K562 (cell line): ENCODE measurements at regions not wholly inside any gene's neighbourhood (a gene's known extent, or its start where the extent isn't known, plus 50 kb on each side); places are given as distances from the start of the nearest gene placed in this dataset.

Experiments
- ATAC-seq: fragments of 200-7000 bp; cut with Tn5 transposase; 3 replicates; pipeline ENCODE4 v1.9.1; 2020; ENCODE audit warnings: moderate library complexity
- BruUV-seq: library from RNA; stranded (reverse); fragments of 400-500 nt; replicated peaks from 2 replicates; lab custom pipeline; 2021; lab: Mats Ljungman, UMichigan
- CTCF ChIA-PET: fragments of 300-600 bp; formaldehyde crosslinking; extraction: SDS; loops from one replicate; lab custom pipeline; 2021; ENCODE audit warnings: low intra/inter-chr PET ratio; lab: Yijun Ruan, JAX
- POLR2A ChIA-PET: fragments of 300-600, 350-650 bp; sonication (Branson Sonifier 250); formaldehyde crosslinking; extraction: SDS; loops from one replicate; lab custom pipeline; 2021; ENCODE audit warnings: antibody characterized with exemption, inconsistent platforms; lab: Yijun Ruan, JAX
- DNase-seq, 4 experiments: peaks; one replicate each; pipeline versions ENCODE4 v3.0.0 to v3.0.0-alpha.2; 2011 to 2018; ENCODE audit warnings: low spot score in 3 of 4, mixed read lengths in 3 of 4; ENCODE audit errors: extremely low read depth in 1 of 4
- FAIRE-seq: peaks from 2 replicates; lab custom pipeline; 2011; peaks lifted over from hg19 to GRCh38; lab: Jason Lieb, UNC
- H2AFZ ChIP-seq: 2 replicates; pipeline ENCODE4 v1.6.0; 2011; ENCODE audit warnings: low read depth, low read length, control low read depth, inconsistent platforms
- H3K27ac ChIP-seq: fragments of 200-600 bp; 3 replicates; pipeline ENCODE4 v1.8.0; 2011; ENCODE audit warnings: low read depth, mild to moderate bottlenecking, control low read depth, inconsistent platforms, low read length, moderate library complexity, mixed read lengths; ENCODE audit errors: extremely low read depth
- H3K27me3 ChIP-seq, 2 experiments: fragments of 300-600 bp in 1 of 2; 2 replicates in 1 of 2; 3 replicates in 1 of 2; pipeline versions ENCODE4 v1.6.0 to v1.8.0; 2011; ENCODE audit warnings: inconsistent platforms in 2 of 2, low read length in 2 of 2, mild to moderate bottlenecking in 1 of 2, mixed read lengths in 1 of 2, moderate library complexity in 1 of 2; ENCODE audit not compliant: control insufficient read depth in 2 of 2, insufficient read depth in 2 of 2
- H3K36me3 ChIP-seq: fragments of 300-600 bp; 3 replicates; pipeline ENCODE4 v1.8.0; 2011; ENCODE audit warnings: mild to moderate bottlenecking, low read length, inconsistent platforms; ENCODE audit not compliant: control insufficient read depth, insufficient read depth
- H3K4me1 ChIP-seq, 2 experiments: fragments of 200-600 bp in 1 of 2; replicated peaks in 1 of 2; 2 replicates in 1 of 2; 3 replicates in 1 of 2; pipeline versions ENCODE4 v1.5.1 to v1.8.0; 2011; ENCODE audit warnings: inconsistent platforms in 2 of 2, low read length in 2 of 2, mild to moderate bottlenecking in 1 of 2, mixed read lengths in 1 of 2, moderate library complexity in 1 of 2; ENCODE audit not compliant: control insufficient read depth in 2 of 2, insufficient read depth in 2 of 2
- H3K4me2 ChIP-seq: 2 replicates; pipeline ENCODE4 v1.6.1; 2011; ENCODE audit warnings: low read length, control low read depth, inconsistent platforms, mixed read lengths; ENCODE audit not compliant: insufficient read depth
- H3K4me3 ChIP-seq: fragments of 200-600 bp; sonication (generic), shearing (Covaris generic); 2 replicates; pipeline ENCODE4 v1.5.1; 2016; ENCODE audit warnings: control low read depth, inconsistent platforms
- H3K79me2 ChIP-seq: fragments of 200-600 bp; 3 replicates; pipeline ENCODE4 v1.8.0; 2011; ENCODE audit warnings: low read length, inconsistent platforms; ENCODE audit not compliant: control insufficient read depth, insufficient read depth
- H3K9ac ChIP-seq, 2 experiments: 2 replicates each; pipeline versions ENCODE4 v1.6.0 to v1.6.1; 2011; ENCODE audit warnings: low read depth in 2 of 2, low read length in 2 of 2, control low read depth in 1 of 2, inconsistent platforms in 1 of 2, mild to moderate bottlenecking in 1 of 2, mixed read lengths in 1 of 2; ENCODE audit not compliant: insufficient read depth in 1 of 2
- H3K9me1 ChIP-seq: one replicate; pipeline ENCODE4 v1.6.0; 2011; ENCODE audit warnings: inconsistent platforms, mild to moderate bottlenecking, low read length, moderate library complexity; ENCODE audit not compliant: control insufficient read depth, insufficient read depth
- H3K9me3 ChIP-seq: replicated peaks from 2 replicates; pipeline ENCODE4 v1.5.1; 2011; ENCODE audit warnings: low read depth, low read length, inconsistent platforms; ENCODE audit not compliant: control insufficient read depth, insufficient read depth
- H4K20me1 ChIP-seq: replicated peaks from 2 replicates; pipeline ENCODE4 v1.6.1; 2011; ENCODE audit warnings: low read length, inconsistent platforms, mixed read lengths; ENCODE audit not compliant: control insufficient read depth, insufficient read depth
- CTBP1 ChIP-seq: fragments of 450-650 bp; IDR thresholded peaks from 2 replicates; pipeline ENCODE4 v1.6.1; 2016; ENCODE audit warnings: borderline replicate concordance
- ILF3 ChIP-seq: fragments of 450-650 bp; IDR thresholded peaks from 2 replicates; pipeline ENCODE4 v1.6.1; 2018; ENCODE audit warnings: antibody characterized with exemption, mild to moderate bottlenecking, moderate library complexity, borderline replicate concordance
- KDM1A ChIP-seq, 2 experiments: fragments of 450-650 bp; IDR thresholded peaks; 2 replicates each; pipeline ENCODE4 v1.6.1; 2016; ENCODE audit warnings: mild to moderate bottlenecking in 2 of 2
- MAFG ChIP-seq: fragments of 450-650 bp; conservative IDR thresholded peaks from 2 replicates; pipeline ENCODE4 v1.6.1; 2016; ENCODE audit warnings: missing genetic modification characterization, missing compliant biosample characterization
- MTA2 ChIP-seq: fragments of 450-650 bp; IDR thresholded peaks from 2 replicates; pipeline ENCODE4 v1.6.1; 2016; ENCODE audit warnings: low read depth
- NCOA6 ChIP-seq: fragments of 450-650 bp; IDR thresholded peaks from 2 replicates; pipeline ENCODE4 v1.6.1; 2017; ENCODE audit warnings: mild to moderate bottlenecking
- NFIX ChIP-seq: fragments of 250-450 bp; sonication (Bioruptor Pico); IDR thresholded peaks from 2 replicates; pipeline ENCODE4 v1.4.0; 2020; ENCODE audit warnings: low read depth, mild to moderate bottlenecking, moderate library complexity
- SRSF9 ChIP-seq: fragments of 200-400 bp; formaldehyde crosslinking; IDR thresholded peaks from 2 replicates; pipeline ENCODE4 v1.6.1; 2017; ENCODE audit warnings: low read depth, low read length, borderline replicate concordance
- STAT5B ChIP-seq: fragments of 250-450 bp; sonication (Bioruptor Pico); IDR thresholded peaks from 2 replicates; pipeline ENCODE4 v1.8.0; 2021; ENCODE audit warnings: mild to moderate bottlenecking, inconsistent platforms
- TAF7 ChIP-seq: fragments of 450-650 bp; IDR thresholded peaks from 2 replicates; pipeline ENCODE4 v1.6.1; 2016; ENCODE audit warnings: missing genetic modification characterization, missing compliant biosample characterization
- TSC22D4 ChIP-seq: fragments of 450-650 bp; IDR thresholded peaks from 2 replicates; pipeline ENCODE4 v1.6.1; 2016; ENCODE audit warnings: missing genetic modification characterization, missing biosample characterization, control low read depth
- WHSC1 ChIP-seq: IDR thresholded peaks from one replicate; pipeline ENCODE4 v1.6.1; 2012; ENCODE audit warnings: low read length, control low read depth, inconsistent platforms
- YY1 ChIP-seq, 3 experiments: IDR thresholded peaks; 2 replicates each; pipeline ENCODE4 v1.6.1; 2011; ENCODE audit warnings: low read length in 2 of 3, mild to moderate bottlenecking in 2 of 3, moderate library complexity in 2 of 3, borderline replicate concordance in 1 of 3, control low read depth in 1 of 3, low read depth in 1 of 3; ENCODE audit not compliant: insufficient read depth in 3 of 3, insufficient replicate concordance in 2 of 3, control insufficient read depth in 1 of 3, insufficient read length in 1 of 3; ENCODE audit errors: extremely low read depth in 1 of 3
- ZC3H8 ChIP-seq: fragments of 450-650 bp; IDR thresholded peaks from 2 replicates; pipeline ENCODE4 v1.6.1; 2017
- WGBS: fragments of 100-300 bp; shearing (Covaris generic); methylation state at CpG from one replicate; pipeline ENCODE4 v1.1.6; 2016; ENCODE audit warnings: low coverage, mixed read lengths; ENCODE audit not compliant: insufficient coverage; ENCODE audit errors: missing lambda C conversion rate; 5-methylcytosine and 5-hydroxymethylcytosine counted together
- in situ Hi-C: fragments of 300-500 bp; cut with MboI; formaldehyde crosslinking; loops from 4 replicates; pipeline ENCODE4 v1.15.0; 2018; ENCODE audit warnings: inconsistent platforms, mixed read lengths
- intact Hi-C: fragments of 100-400 bp; cut with micrococcal nuclease; formaldehyde crosslinking; loops from 2 replicates; pipeline ENCODE4 v1.14.2; 2022
- TF ChIP-seq, protein P1 (sequence below): sonication (generic); formaldehyde crosslinking; IDR thresholded peaks from 2 replicates; pipeline ENCODE4 v1.9.0; 2022; ENCODE audit warnings: mild to moderate bottlenecking, missing genetic modification reagents
- TF ChIP-seq, protein P2 (sequence below): fragments of 250-450 bp; sonication (Bioruptor Pico); IDR thresholded peaks from 2 replicates; pipeline ENCODE4 v1.8.0; 2021; ENCODE audit warnings: mild to moderate bottlenecking, moderate library complexity
- TF ChIP-seq, protein P3 (sequence below): fragments of 250-450 bp; sonication (Bioruptor Pico); IDR thresholded peaks from 2 replicates; pipeline ENCODE4 v1.4.0; 2020

DNA sequence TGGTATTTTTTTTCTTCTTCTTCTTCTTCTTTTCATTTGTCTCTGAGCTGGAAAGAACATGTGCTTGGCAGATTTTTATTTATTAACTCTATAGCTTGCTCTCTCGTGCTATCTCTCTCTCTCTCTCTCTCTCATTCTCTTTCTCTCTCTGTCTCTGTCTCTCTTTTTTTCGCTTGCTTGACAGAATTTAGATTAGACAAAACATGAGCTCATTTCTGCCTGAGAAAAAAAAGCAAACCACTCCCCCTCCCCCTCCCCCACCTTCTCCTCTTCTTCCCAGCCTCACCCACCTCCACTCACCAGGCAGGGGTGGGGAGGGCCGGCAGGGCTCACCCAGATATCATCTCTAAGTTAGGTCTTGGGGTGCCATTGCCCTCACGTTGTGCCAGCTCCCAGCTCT, 81.5 kb downstream of the PJA1 start:
- no peak overlapping the region for H3K27ac ChIP-seq
- no TSS peak for BruUV-seq
- ChIA-PET POLR2A (interaction anchor here (0.6 kb wide), 1 partner anchor 992 kb away, joined by 3 read pairs; no protein-coding TSS in a partner anchor), CTCF (no interaction called here)
- H3K79me2 ChIP-seq: no peaks in the 10 kb centered on the region
- no peak overlapping the region for H2AFZ ChIP-seq
- peak in 2 of 4 experiments; percentile 7 to 20 for DNase-seq
- H3K9me1 ChIP-seq: no peaks in the 10 kb centered on the region
- in situ Hi-C loops (loop anchor here (10.0 kb wide), 1 partner anchor 131 kb away; no protein-coding TSS in a partner anchor), intact Hi-C loops (no loop called here)
- no peak for ATAC-seq
- H3K27me3 ChIP-seq: no peaks in the 10 kb centered on the region; a peak in 2 of 5 replicates
- H3K36me3 ChIP-seq: no peaks in the 10 kb centered on the region
- FAIRE-seq: no peak
- WGBS: 0% methylated on average over 1 of the region's 4 CpGs
- H3K4me1 ChIP-seq: peaks cover 0 to 13% of the 10 kb centered on the region in 2 experiments; a peak in 3 of 5 replicates
- H3K9ac ChIP-seq: no peak overlapping the region
- H3K4me3 ChIP-seq: no peak overlapping the region
- H4K20me1 ChIP-seq: no peaks in the 10 kb centered on the region
- H3K9me3 ChIP-seq: no peaks in the 10 kb centered on the region
- H3K4me2 ChIP-seq: no peak overlapping the region
- TF ChIP-seq MTA2 (no peak), CTBP1 (no peak), MAFG (tag) (peak; percentile 26; the same call in 1 of the 2 replicates), SRSF9 (no peak), TSC22D4 (tag) (no peak), YY1 (IDR thresholded peaks at IDR 0.05; ENCODE audit: borderline replicate concordance in 1 of 3, control insufficient read depth in 1 of 3, extremely low read depth in 1 of 3, insufficient read depth in 3 of 3, insufficient read length in 1 of 3, insufficient replicate concordance in 2 of 3, low read depth in 1 of 3, low read length in 2 of 3) (no peak), WHSC1 (no peak), ILF3 (no peak), TAF7 (tag) (no peak), ZC3H8 (no peak), KDM1A (IDR thresholded peaks at IDR 0.05) (peak in 1 of 2 experiments; percentile 30; a peak in 1 of 4 replicates), NFIX (CRISPR knock-in tag) (no peak), NCOA6 (no peak), STAT5B (CRISPR knock-in tag) (no peak)
- TF ChIP-seq, protein P1, sequence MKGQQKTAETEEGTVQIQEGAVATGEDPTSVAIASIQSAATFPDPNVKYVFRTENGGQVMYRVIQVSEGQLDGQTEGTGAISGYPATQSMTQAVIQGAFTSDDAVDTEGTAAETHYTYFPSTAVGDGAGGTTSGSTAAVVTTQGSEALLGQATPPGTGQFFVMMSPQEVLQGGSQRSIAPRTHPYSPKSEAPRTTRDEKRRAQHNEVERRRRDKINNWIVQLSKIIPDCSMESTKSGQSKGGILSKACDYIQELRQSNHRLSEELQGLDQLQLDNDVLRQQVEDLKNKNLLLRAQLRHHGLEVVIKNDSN (CRISPR knock-in tag): no peak
- TF ChIP-seq, protein P2, sequence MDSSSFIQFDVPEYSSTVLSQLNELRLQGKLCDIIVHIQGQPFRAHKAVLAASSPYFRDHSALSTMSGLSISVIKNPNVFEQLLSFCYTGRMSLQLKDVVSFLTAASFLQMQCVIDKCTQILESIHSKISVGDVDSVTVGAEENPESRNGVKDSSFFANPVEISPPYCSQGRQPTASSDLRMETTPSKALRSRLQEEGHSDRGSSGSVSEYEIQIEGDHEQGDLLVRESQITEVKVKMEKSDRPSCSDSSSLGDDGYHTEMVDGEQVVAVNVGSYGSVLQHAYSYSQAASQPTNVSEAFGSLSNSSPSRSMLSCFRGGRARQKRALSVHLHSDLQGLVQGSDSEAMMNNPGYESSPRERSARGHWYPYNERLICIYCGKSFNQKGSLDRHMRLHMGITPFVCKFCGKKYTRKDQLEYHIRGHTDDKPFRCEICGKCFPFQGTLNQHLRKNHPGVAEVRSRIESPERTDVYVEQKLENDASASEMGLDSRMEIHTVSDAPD (CRISPR knock-in tag): no peak
- TF ChIP-seq, protein P3, sequence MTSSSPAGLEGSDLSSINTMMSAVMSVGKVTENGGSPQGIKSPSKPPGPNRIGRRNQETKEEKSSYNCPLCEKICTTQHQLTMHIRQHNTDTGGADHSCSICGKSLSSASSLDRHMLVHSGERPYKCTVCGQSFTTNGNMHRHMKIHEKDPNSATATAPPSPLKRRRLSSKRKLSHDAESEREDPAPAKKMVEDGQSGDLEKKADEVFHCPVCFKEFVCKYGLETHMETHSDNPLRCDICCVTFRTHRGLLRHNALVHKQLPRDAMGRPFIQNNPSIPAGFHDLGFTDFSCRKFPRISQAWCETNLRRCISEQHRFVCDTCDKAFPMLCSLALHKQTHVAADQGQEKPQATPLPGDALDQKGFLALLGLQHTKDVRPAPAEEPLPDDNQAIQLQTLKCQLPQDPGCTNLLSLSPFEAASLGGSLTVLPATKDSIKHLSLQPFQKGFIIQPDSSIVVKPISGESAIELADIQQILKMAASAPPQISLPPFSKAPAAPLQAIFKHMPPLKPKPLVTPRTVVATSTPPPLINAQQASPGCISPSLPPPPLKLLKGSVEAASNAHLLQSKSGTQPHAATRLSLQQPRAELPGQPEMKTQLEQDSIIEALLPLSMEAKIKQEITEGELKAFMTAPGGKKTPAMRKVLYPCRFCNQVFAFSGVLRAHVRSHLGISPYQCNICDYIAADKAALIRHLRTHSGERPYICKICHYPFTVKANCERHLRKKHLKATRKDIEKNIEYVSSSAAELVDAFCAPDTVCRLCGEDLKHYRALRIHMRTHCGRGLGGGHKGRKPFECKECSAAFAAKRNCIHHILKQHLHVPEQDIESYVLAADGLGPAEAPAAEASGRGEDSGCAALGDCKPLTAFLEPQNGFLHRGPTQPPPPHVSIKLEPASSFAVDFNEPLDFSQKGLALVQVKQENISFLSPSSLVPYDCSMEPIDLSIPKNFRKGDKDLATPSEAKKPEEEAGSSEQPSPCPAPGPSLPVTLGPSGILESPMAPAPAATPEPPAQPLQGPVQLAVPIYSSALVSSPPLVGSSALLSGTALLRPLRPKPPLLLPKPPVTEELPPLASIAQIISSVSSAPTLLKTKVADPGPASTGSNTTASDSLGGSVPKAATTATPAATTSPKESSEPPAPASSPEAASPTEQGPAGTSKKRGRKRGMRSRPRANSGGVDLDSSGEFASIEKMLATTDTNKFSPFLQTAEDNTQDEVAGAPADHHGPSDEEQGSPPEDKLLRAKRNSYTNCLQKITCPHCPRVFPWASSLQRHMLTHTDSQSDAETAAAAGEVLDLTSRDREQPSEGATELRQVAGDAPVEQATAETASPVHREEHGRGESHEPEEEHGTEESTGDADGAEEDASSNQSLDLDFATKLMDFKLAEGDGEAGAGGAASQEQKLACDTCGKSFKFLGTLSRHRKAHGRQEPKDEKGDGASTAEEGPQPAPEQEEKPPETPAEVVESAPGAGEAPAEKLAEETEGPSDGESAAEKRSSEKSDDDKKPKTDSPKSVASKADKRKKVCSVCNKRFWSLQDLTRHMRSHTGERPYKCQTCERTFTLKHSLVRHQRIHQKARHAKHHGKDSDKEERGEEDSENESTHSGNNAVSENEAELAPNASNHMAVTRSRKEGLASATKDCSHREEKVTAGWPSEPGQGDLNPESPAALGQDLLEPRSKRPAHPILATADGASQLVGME (CRISPR knock-in tag): no peak
